GM06990 (cell line): ENCODE measurements at regions not wholly inside any gene's neighbourhood (a gene's known extent, or its start where the extent isn't known, plus 50 kb on each side); places are given as distances from the start of the nearest gene placed in this dataset.
"Not testable (repeated sequence)": the region's sequence is repeated elsewhere in the genome, so short reads cannot be mapped to it uniquely, and the experiment has no call there.

ENCODE experiments used
- DNase-seq: peaks from one replicate; pipeline ENCODE4 v3.0.0-alpha.2; 2011; ENCODE audit not compliant: insufficient read length; ENCODE audit errors: extremely low read depth
- H3K27me3 ChIP-seq: replicated peaks from 2 replicates; pipeline ENCODE4 v1.6.0; 2011; ENCODE audit warnings: low read length; ENCODE audit not compliant: control insufficient read depth, insufficient read depth
- H3K36me3 ChIP-seq: 2 replicates; pipeline ENCODE4 v1.5.1; 2011; ENCODE audit warnings: low read length; ENCODE audit not compliant: control insufficient read depth, insufficient read depth
- H3K4me3 ChIP-seq: replicated peaks from 2 replicates; pipeline ENCODE4 v1.5.1; 2011; ENCODE audit warnings: low read depth, mild to moderate bottlenecking, control low read depth, low read length
- TF ChIP-seq, protein P1 (sequence below): IDR thresholded peaks from 2 replicates; pipeline ENCODE4 v1.5.1; 2011; ENCODE audit warnings: low read length, control low read depth, mild to moderate bottlenecking, inconsistent platforms; ENCODE audit not compliant: insufficient read depth, poor library complexity, severe bottlenecking

DNA sequence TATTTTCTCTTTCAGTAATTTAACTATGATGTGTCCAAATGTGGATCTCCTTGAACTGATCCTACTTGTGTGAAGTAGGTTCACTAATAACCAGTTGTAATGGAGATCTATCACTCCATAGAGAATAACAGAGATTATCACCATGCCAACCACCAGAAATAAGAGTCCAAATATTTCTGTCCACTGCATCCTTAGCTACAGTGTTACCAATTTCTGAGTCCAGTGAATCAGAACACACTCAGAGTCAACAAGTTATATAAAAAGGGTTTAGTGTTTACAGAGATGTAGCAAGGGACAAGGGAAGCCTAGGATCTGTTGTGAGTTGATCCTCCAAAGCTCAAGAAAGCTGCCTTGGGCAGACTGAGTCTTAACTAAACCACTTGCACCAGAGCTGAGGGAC is 882.8 kb downstream of the TBC1D32 start:
- Histone ChIP-seq H3K27me3 (no peaks in the 10 kb centered on the region), H3K4me3 (no peak overlapping the region)
- TF ChIP-seq, protein P1, sequence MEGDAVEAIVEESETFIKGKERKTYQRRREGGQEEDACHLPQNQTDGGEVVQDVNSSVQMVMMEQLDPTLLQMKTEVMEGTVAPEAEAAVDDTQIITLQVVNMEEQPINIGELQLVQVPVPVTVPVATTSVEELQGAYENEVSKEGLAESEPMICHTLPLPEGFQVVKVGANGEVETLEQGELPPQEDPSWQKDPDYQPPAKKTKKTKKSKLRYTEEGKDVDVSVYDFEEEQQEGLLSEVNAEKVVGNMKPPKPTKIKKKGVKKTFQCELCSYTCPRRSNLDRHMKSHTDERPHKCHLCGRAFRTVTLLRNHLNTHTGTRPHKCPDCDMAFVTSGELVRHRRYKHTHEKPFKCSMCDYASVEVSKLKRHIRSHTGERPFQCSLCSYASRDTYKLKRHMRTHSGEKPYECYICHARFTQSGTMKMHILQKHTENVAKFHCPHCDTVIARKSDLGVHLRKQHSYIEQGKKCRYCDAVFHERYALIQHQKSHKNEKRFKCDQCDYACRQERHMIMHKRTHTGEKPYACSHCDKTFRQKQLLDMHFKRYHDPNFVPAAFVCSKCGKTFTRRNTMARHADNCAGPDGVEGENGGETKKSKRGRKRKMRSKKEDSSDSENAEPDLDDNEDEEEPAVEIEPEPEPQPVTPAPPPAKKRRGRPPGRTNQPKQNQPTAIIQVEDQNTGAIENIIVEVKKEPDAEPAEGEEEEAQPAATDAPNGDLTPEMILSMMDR, result no peak

DNA sequence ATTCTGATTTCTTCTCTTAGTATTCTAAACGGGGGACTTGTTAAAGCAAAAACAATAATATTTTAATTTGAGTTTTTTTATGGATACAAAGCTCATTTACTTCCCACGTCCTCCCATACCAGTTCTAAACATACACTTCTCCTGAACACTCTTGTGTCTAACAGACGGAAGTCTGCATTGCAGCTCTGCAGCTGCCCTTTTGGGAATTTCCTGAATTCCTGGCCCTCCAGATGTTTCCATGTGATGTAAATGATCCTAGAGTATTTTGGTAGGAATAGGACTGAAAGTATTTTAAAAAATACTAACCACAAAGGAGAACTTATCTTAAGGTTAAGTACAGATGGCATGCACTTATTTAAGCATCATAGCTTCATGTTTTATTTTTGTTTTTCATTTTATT is 886.7 kb downstream of the TBC1D32 start:
- no peaks in the 10 kb centered on the region for H3K27me3 ChIP-seq
- no peaks in the 10 kb centered on the region for H3K36me3 ChIP-seq
- TF ChIP-seq, protein P1, result no peak
- H3K4me3 ChIP-seq, result no peak overlapping the region
- no peak for DNase-seq

More for the DNA sequence above, 882.8 kb downstream of the TBC1D32 start:
- DNase-seq, result no peak
- H3K36me3 ChIP-seq, result no peaks in the 10 kb centered on the region

DNA sequence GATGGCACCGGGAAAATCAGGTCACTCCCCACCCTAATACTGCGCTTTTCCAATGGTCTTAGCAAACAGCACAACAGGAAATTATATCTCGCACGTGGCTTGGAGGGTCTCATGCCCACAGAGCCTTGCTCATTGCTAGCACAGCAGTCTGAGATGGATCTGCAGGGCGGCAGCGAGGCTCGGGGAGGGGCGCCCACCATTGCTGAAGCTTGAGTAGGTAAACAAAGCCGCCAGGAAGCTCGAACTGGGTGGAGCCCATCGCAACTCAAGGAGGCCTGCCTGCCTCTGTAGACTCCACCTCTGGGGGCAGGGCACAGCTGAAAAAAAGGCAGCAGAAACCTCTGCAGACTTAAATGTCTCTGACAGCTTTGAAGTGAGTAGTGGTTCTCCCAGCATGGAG is 901.4 kb downstream of the TBC1D32 start:
- not testable (repeated sequence) for H3K36me3 ChIP-seq, H3K4me3 ChIP-seq, DNase-seq, H3K27me3 ChIP-seq

DNA sequence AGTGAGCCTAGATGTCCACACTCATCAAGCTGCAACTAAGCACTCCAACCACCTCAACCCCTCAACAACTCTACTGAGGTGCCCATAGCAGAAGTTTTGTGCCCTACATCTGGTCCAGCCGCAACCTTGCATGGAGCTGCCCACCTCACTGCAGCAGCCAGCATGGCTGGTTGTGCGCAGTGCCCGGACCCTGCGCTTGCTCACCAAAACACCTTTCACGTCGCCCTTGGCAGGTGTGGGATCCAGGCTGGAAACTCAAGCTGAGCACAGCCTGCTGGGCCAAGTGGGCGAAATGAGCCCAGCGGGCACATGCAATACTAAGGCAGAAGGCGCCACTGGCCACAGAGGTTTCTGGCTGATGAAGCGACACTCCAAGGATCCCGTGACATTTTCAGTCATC is 902.4 kb downstream of the TBC1D32 start:
- no peak overlapping the region for H3K4me3 ChIP-seq
- TF ChIP-seq, protein P1, result no peak
- H3K27me3 ChIP-seq, result no peaks in the 10 kb centered on the region
- no peak for DNase-seq
- no peaks in the 10 kb centered on the region for H3K36me3 ChIP-seq

DNA sequence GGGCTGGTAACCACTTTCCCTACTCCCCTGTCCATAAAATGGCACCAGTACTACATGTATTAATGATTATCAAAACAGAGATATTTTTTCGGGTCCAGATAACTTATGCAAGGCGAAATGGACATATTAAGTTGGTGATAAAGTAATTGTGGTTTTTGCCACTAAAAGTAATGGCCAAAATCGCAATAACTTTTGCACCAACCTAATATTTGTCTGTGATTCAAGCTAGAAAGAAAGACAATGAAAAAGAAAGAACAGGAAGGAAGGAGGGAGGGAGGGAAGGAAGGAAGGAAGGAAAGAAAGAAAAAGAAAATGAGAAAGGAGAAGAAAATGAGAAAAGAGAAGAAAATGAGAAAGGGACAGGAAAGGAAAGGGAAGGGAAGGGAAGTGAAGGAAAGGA is 922.9 kb downstream of the TBC1D32 start:
- Histone ChIP-seq H3K36me3 (no peaks in the 10 kb centered on the region), H3K4me3 (no peak overlapping the region), H3K27me3 (no peaks in the 10 kb centered on the region)
- DNase-seq, result no peak
- TF ChIP-seq, protein P1, result no peak

DNA sequence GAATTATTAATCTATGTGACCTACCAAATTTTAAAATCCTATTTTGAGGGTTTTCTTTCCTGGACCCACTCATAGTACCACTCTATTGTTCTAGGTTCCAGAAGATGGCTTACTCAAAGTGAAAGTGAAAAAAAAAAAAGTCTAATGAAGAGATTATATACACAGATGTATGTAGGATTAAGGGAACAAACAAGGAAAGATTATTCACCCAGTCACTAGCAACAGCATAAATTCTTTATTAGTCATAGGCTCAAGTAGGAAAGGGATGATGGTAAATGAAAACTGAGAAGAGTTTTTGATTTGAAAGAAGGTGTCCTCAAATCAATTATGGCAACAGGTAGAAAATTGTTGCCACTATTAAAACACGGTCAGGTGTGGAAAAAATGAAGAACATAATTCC is 923.7 kb downstream of the TBC1D32 start:
- no peaks in the 10 kb centered on the region for H3K27me3 ChIP-seq
- H3K36me3 ChIP-seq, result no peaks in the 10 kb centered on the region
- DNase-seq, result no peak
- H3K4me3 ChIP-seq, result no peak overlapping the region
- TF ChIP-seq, protein P1, result no peak
